ENCODE measurements at regions not wholly inside any gene's neighbourhood (a gene's known extent, or its start where the extent isn't known, plus 50 kb on each side); places are given as distances from the start of the nearest gene placed in this dataset.

GRCh38 chr4:126230269-126230668, 915.5 kb downstream of the FAT4 start:
- Histone ChIP-seq H3K4me1 (ENCODE audit: insufficient read depth, insufficient read length) (no peaks in the 10 kb centered on the region), H3K4me3 (ENCODE audit: insufficient read length, low read depth) (no peak overlapping the region), H3K9ac (ENCODE audit: insufficient read length, low read depth) (no peak overlapping the region), H3K27me3 (ENCODE audit: insufficient read depth, insufficient read length) (no peaks in the 10 kb centered on the region), H3K36me3 (ENCODE audit: insufficient read depth, insufficient read length, low read length) (no peaks in the 10 kb centered on the region), H3K9me3 (ENCODE audit: insufficient read depth, low read length) (no peaks in the 10 kb centered on the region)
- TF ChIP-seq ZNF274 (IDR thresholded peaks at IDR 0.05; ENCODE audit: low read depth, low read length) (no peak), SUZ12 (IDR thresholded peaks at IDR 0.05; ENCODE audit: extremely low read depth, insufficient read depth, insufficient read length) (no peak), YY1 (IDR thresholded peaks at IDR 0.05; ENCODE audit: insufficient read depth, insufficient read length) (no peak)
- no peak for DNase-seq (ENCODE audit: low read depth, low spot score)

- no peaks in the 10 kb centered on the region for H3K36me3 ChIP-seq (ENCODE audit: insufficient read depth, insufficient read length, low read length)
- H3K4me3 ChIP-seq (ENCODE audit: insufficient read length, low read depth): no peak overlapping the region
- no peaks in the 10 kb centered on the region for H3K4me1 ChIP-seq (ENCODE audit: insufficient read depth, insufficient read length)
- H3K9ac ChIP-seq (ENCODE audit: insufficient read length, low read depth): no peak overlapping the region
- H3K9me3 ChIP-seq (ENCODE audit: insufficient read depth, low read length): no peaks in the 10 kb centered on the region
- TF ChIP-seq YY1 (IDR thresholded peaks at IDR 0.05; ENCODE audit: insufficient read depth, insufficient read length) (no peak), ZNF274 (IDR thresholded peaks at IDR 0.05; ENCODE audit: low read depth, low read length) (no peak), SUZ12 (IDR thresholded peaks at IDR 0.05; ENCODE audit: extremely low read depth, insufficient read depth, insufficient read length) (no peak)
- no peak for DNase-seq (ENCODE audit: low read depth, low spot score)
- no peaks in the 10 kb centered on the region for H3K27me3 ChIP-seq (ENCODE audit: insufficient read depth, insufficient read length)
Measured at GRCh38 chr4:126233483-126233882, 918.7 kb downstream of the FAT4 start.

GRCh38 chr4:126238013-126238412, 923.3 kb downstream of the FAT4 start:
- TF ChIP-seq YY1 (IDR thresholded peaks at IDR 0.05; ENCODE audit: insufficient read depth, insufficient read length) (no peak), ZNF274 (IDR thresholded peaks at IDR 0.05; ENCODE audit: low read depth, low read length) (no peak), SUZ12 (IDR thresholded peaks at IDR 0.05; ENCODE audit: extremely low read depth, insufficient read depth, insufficient read length) (no peak)
- Histone ChIP-seq H3K27me3 (ENCODE audit: insufficient read depth, insufficient read length) (no peaks in the 10 kb centered on the region), H3K9ac (ENCODE audit: insufficient read length, low read depth) (no peak overlapping the region), H3K4me1 (ENCODE audit: insufficient read depth, insufficient read length) (no peaks in the 10 kb centered on the region), H3K9me3 (ENCODE audit: insufficient read depth, low read length) (no peaks in the 10 kb centered on the region), H3K36me3 (ENCODE audit: insufficient read depth, insufficient read length, low read length) (no peaks in the 10 kb centered on the region), H3K4me3 (ENCODE audit: insufficient read length, low read depth) (no peak overlapping the region)
- DNase-seq (ENCODE audit: low read depth, low spot score): no peak

DNA sequence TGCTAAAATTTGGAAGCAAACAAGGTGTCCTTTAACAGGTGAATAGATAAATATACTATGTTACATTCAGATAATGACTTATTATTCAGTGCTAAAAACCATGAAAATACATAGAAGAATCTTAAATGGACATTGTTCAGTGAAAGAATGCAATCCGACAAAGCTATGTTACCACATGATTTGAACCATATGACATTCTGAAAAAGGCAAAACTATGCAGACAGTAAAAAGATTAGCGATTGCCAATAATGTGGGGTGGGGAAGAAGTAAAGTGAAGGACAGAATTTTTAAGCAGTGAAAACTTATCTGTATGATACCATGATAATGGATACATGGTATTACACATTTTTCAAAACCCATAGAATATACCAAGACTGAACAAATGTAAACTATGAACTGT, 926.9 kb downstream of the FAT4 start:
- no peaks in the 10 kb centered on the region for H3K4me1 ChIP-seq (ENCODE audit: insufficient read depth, insufficient read length)
- TF ChIP-seq SUZ12 (IDR thresholded peaks at IDR 0.05; ENCODE audit: extremely low read depth, insufficient read depth, insufficient read length): no peak
- no peak for TF ChIP-seq YY1 (IDR thresholded peaks at IDR 0.05; ENCODE audit: insufficient read depth, insufficient read length)
- no peak for TF ChIP-seq ZNF274 (IDR thresholded peaks at IDR 0.05; ENCODE audit: low read depth, low read length)
- no peaks in the 10 kb centered on the region for H3K9me3 ChIP-seq (ENCODE audit: insufficient read depth, low read length)
- no peak overlapping the region for H3K4me3 ChIP-seq (ENCODE audit: insufficient read length, low read depth)
- H3K27me3 ChIP-seq (ENCODE audit: insufficient read depth, insufficient read length): no peaks in the 10 kb centered on the region
- no peak for DNase-seq (ENCODE audit: low read depth, low spot score)
- H3K36me3 ChIP-seq (ENCODE audit: insufficient read depth, insufficient read length, low read length): no peaks in the 10 kb centered on the region
- H3K9ac ChIP-seq (ENCODE audit: insufficient read length, low read depth): no peak overlapping the region

DNA sequence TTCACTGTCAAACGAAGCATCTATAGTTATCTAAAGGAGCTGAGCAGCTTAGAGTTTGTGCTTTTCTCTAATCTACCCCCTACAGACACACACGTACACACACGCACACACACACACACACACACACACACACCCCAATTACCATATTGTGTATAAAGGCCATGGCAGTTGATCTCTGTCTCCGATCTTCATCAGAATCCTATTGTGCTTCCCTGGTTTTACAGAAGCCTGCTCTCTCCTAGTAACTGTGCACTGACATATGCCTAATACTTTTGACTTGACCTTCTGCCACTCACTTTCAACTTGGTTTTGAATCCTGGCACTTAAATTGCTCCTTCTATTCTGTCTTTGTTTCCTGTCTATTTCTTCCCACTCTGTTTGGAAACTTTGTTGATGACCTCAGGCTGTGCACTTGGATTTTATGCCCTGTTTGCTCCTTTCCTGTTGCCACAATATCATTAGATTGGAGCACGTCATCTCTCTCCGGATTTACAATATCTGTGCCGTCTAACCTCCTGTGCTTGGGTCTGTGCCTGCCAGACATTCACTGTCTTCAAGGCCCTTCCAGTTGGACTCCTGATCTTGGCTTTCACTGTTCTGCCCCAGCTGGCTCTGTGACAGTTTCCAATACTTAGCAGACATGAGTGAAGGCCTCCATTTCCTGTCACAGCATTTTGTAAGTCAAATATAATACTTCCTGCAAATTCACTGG, 928.1 kb downstream of the FAT4 start:
- no peaks in the 10 kb centered on the region for H3K36me3 ChIP-seq (ENCODE audit: insufficient read depth, insufficient read length, low read length)
- no peak for TF ChIP-seq YY1 (IDR thresholded peaks at IDR 0.05; ENCODE audit: insufficient read depth, insufficient read length)
- TF ChIP-seq SUZ12 (IDR thresholded peaks at IDR 0.05; ENCODE audit: extremely low read depth, insufficient read depth, insufficient read length): no peak
- TF ChIP-seq ZNF274 (IDR thresholded peaks at IDR 0.05; ENCODE audit: low read depth, low read length): no peak
- H3K4me3 ChIP-seq (ENCODE audit: insufficient read length, low read depth): no peak overlapping the region
- no peaks in the 10 kb centered on the region for H3K4me1 ChIP-seq (ENCODE audit: insufficient read depth, insufficient read length)
- no peak for DNase-seq (ENCODE audit: low read depth, low spot score)
- no peaks in the 10 kb centered on the region for H3K9me3 ChIP-seq (ENCODE audit: insufficient read depth, low read length)
- H3K27me3 ChIP-seq (ENCODE audit: insufficient read depth, insufficient read length): no peaks in the 10 kb centered on the region
- no peak overlapping the region for H3K9ac ChIP-seq (ENCODE audit: insufficient read length, low read depth)

DNA sequence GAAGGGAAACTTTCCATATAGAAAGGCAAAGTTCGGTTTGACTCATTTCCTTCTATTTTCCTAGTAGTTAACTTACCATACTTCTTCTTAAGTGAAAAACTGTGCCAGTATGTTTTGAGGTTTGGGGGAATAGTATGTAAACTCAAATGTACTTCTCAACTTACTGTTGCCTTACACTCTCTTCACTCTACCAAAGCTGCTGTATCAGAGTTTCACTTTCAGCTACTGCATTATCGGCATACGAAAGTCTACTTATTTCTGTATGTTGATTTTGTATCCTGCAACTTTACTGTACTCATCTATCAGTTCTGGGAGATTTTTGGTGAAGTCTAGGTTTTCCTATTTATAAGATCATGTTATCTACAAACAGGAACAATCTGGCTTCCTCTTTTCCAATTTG, 932.7 kb downstream of the FAT4 start:
- H3K4me3 ChIP-seq (ENCODE audit: insufficient read length, low read depth): no peak overlapping the region
- H3K9me3 ChIP-seq (ENCODE audit: insufficient read depth, low read length): no peaks in the 10 kb centered on the region
- no peak overlapping the region for H3K9ac ChIP-seq (ENCODE audit: insufficient read length, low read depth)
- H3K4me1 ChIP-seq (ENCODE audit: insufficient read depth, insufficient read length): no peaks in the 10 kb centered on the region
- no peak for DNase-seq (ENCODE audit: low read depth, low spot score)
- TF ChIP-seq YY1 (IDR thresholded peaks at IDR 0.05; ENCODE audit: insufficient read depth, insufficient read length): no peak
- no peak for TF ChIP-seq SUZ12 (IDR thresholded peaks at IDR 0.05; ENCODE audit: extremely low read depth, insufficient read depth, insufficient read length)
- TF ChIP-seq ZNF274 (IDR thresholded peaks at IDR 0.05; ENCODE audit: low read depth, low read length): no peak
- no peaks in the 10 kb centered on the region for H3K36me3 ChIP-seq (ENCODE audit: insufficient read depth, insufficient read length, low read length)
- H3K27me3 ChIP-seq (ENCODE audit: insufficient read depth, insufficient read length): no peaks in the 10 kb centered on the region

DNA sequence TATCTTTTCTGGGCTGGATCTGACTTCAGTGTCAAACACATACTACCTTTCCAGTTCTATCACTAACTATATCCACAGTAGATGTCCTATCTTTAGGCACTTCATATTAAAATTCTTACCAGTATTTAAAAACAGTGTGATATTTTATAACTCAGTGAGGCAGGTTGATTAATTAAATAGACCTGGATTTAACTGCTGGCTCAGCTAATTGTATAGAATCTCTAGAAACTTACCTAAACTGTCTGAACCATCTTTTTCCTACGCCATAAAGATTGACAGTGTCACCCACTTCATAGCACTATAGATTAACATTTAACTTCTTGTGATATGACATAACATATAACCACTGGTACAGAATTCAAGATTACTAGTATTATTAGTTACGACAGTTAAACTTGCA, 935.3 kb downstream of the FAT4 start:
- Histone ChIP-seq H3K36me3 (ENCODE audit: insufficient read depth, insufficient read length, low read length) (no peaks in the 10 kb centered on the region), H3K27me3 (ENCODE audit: insufficient read depth, insufficient read length) (no peaks in the 10 kb centered on the region), H3K4me1 (ENCODE audit: insufficient read depth, insufficient read length) (no peaks in the 10 kb centered on the region), H3K9me3 (ENCODE audit: insufficient read depth, low read length) (no peaks in the 10 kb centered on the region), H3K4me3 (ENCODE audit: insufficient read length, low read depth) (no peak overlapping the region), H3K9ac (ENCODE audit: insufficient read length, low read depth) (no peak overlapping the region)
- no peak for DNase-seq (ENCODE audit: low read depth, low spot score)
- TF ChIP-seq ZNF274 (IDR thresholded peaks at IDR 0.05; ENCODE audit: low read depth, low read length) (no peak), YY1 (IDR thresholded peaks at IDR 0.05; ENCODE audit: insufficient read depth, insufficient read length) (no peak), SUZ12 (IDR thresholded peaks at IDR 0.05; ENCODE audit: extremely low read depth, insufficient read depth, insufficient read length) (no peak)
